Coronary artery (tissue), 2 donors: ENCODE measurements at regions not wholly inside any gene's neighbourhood (a gene's known extent, or its start where the extent isn't known, plus 50 kb on each side); places are given as distances from the start of the nearest gene placed in this dataset.
"Not testable (repeated sequence)": the region's sequence is repeated elsewhere in the genome, so short reads cannot be mapped to it uniquely, and the experiment has no call there.

Source experiments
- DNase-seq: peaks from one replicate; pipeline ENCODE4 v3.0.0-alpha.2; 2017; ENCODE audit warnings: low spot score
- H3K27ac ChIP-seq, 2 donors: fragments of 200-600 bp; sonication (generic); one replicate each; pipeline ENCODE4 v1.5.1; 2016 to 2019
- H3K4me3 ChIP-seq: fragments of 200-600 bp; sonication (generic); 2 replicates; pipeline ENCODE4 v1.5.1; 2016; ENCODE audit warnings: mild to moderate bottlenecking, moderate library complexity
- TF ChIP-seq, protein P1 (sequence below): fragments of 200-600 bp; sonication (generic); IDR thresholded peaks from one replicate; pipeline ENCODE4 v1.5.1; 2019; ENCODE audit warnings: antibody characterized with exemption

DNA sequence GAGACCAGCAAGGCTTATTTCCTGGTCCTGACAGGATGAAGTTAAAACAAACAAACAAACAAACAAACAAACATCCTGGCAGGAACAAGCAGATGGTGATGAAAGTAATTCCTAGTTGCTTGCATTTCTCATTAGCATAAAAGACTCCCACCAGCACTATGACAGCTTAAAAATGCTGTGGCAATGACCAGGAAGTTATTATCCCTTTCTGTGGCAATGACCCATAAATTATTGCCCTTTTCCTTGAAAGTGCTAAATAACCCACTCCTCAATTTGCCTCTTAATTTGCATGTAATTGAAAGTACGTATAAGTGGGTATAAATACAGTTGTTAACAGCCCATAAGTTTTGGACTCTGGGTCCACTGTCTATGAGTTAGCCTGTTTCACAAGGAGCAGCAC is 727.6 kb upstream of the NEGR1 start:
- no peak for DNase-seq
- Histone ChIP-seq H3K4me3 (no peak overlapping the region), H3K27ac (no peak overlapping the region)
- TF ChIP-seq, protein P1, sequence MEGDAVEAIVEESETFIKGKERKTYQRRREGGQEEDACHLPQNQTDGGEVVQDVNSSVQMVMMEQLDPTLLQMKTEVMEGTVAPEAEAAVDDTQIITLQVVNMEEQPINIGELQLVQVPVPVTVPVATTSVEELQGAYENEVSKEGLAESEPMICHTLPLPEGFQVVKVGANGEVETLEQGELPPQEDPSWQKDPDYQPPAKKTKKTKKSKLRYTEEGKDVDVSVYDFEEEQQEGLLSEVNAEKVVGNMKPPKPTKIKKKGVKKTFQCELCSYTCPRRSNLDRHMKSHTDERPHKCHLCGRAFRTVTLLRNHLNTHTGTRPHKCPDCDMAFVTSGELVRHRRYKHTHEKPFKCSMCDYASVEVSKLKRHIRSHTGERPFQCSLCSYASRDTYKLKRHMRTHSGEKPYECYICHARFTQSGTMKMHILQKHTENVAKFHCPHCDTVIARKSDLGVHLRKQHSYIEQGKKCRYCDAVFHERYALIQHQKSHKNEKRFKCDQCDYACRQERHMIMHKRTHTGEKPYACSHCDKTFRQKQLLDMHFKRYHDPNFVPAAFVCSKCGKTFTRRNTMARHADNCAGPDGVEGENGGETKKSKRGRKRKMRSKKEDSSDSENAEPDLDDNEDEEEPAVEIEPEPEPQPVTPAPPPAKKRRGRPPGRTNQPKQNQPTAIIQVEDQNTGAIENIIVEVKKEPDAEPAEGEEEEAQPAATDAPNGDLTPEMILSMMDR, result no peak

DNA sequence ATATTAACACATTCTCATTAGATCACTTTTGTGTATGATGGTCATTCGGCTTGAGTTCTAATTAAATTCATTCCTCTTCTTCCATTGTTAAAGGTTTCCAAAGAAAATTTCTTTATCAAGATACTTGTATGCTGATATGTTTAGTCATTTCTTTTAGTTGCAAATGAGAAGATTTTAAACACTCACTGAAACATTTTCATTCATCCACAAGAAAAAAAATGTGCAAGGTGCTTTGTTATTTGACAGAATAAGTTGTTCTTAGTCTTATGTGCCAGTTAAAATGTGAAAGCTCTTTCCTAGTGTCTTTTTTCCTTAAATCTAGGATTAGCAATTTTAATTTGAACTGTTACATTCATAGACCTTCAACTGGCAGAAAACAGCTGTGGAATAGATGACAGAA is 727.0 kb upstream of the NEGR1 start:
- TF ChIP-seq, protein P1, result no peak
- no peak overlapping the region for H3K4me3 ChIP-seq
- DNase-seq, result no peak
- H3K27ac ChIP-seq, result no peak overlapping the region

DNA sequence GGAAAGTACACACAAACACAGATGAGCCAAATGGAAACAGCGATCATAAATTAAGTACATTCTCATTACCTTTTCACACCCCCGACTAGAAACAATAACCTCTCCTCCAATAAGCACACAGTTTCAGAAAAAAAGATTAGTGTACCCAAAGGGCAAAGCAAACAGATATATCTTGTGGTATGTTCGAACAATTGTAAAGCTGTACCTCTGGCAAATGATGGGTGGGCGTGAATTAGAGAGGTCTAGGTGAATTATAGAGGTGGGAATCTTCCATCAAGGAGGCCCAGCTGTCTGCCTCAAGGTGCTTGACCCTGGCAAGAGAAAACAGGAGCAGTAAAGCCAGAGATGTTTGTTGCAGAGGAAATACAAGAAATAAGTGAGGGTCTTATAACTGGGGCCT is 715.3 kb upstream of the NEGR1 start:
- TF ChIP-seq, protein P1, result no peak
- no peak overlapping the region for H3K27ac ChIP-seq
- no peak overlapping the region for H3K4me3 ChIP-seq
- no peak for DNase-seq

DNA sequence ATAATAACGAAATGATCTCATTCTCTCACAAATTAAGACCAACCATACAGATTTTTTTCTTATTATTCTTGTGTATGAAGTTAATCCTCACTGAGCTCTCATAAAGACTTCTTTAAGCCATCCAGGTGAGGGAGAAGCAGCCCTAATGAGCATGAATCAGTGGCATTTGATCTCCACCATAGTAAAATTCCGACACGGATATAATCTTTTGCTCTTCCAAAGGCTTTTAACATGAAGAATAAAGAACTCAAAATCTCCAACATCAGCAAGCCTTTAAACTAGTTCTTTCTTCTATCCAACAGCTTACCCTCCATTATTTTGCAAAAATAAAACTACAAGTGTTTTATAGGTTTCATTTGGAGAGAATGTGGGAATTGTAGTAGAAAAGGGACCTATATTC is 714.7 kb upstream of the NEGR1 start:
- DNase-seq, result no peak
- TF ChIP-seq, protein P1, result no peak
- Histone ChIP-seq H3K4me3 (no peak overlapping the region), H3K27ac (no peak overlapping the region)

DNA sequence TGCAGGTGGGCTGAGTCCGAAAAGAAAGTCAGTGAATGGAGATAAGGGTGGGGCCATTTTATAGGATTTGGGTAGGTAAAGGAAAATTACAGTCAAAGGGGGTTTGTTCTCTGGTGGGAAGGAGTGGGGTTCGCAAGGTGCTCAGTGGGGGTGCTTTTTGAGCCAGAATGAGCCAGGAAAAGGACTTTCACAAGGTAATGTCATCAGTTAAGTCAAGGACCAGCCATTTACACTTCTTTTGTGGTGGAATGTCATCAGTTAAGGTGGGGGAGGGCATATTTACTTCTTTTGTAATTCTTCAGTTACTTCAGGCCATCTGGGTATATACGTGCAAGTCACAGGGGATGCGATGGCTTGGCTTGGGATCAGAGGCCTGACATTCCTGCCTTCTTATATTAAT is 705.5 kb upstream of the NEGR1 start:
- not testable (repeated sequence) for DNase-seq, H3K27ac ChIP-seq, H3K4me3 ChIP-seq

DNA sequence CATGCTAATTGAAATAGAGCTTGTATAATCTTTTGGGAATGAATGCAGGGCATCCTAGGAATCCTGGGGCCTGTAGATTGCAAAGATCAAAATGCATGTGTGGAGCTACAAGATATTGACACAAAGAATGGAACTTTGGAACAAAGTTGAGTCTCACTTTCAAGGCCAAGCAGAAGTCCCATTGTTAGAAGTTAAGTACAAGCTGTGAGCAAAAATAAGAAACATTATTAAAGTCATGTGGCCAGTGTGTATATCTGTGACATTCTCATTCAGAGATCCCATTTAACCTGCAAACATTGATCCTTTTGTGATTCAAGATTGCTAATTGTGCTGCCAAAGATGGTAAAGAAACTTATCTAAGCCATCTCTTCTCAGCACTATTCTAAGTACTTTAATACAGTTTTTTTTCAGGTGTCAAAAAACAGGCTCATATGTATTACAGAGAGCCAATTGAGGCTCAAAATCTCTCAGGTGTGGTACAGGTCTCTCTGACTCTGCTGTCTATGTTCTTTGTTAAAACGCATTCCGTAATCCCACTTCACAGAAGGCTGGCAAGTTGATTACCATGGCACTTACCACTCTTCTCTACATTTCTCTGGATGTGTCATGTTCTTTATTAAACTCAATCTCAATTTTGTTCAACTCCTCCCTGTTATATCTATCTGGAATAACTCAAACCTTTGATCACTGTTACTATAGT is 704.4 kb upstream of the NEGR1 start:
- H3K27ac ChIP-seq, result no peak overlapping the region
- DNase-seq, result no peak
- TF ChIP-seq, protein P1, result no peak
- H3K4me3 ChIP-seq, result no peak overlapping the region

DNA sequence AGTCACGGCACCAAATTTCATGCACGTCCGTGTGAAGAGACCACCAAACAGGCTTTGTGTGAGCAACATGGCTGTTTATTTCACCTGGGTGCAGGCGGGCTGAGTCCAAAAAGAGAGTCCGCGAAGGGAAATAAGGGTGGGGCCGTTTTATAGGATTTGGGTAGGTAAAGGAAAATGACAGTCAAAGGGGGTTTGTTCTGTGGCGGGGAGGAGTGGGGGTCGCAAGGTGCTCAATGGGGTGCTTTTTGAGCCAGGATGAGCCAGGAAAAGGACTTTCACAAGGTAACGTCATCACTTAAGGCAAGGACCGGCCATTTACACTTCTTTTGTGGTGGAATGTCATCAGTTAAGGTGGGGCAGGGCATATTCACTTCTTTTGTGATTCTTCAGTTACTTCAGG is 702.7 kb upstream of the NEGR1 start:
- not testable (repeated sequence) for DNase-seq, H3K27ac ChIP-seq, H3K4me3 ChIP-seq

DNA sequence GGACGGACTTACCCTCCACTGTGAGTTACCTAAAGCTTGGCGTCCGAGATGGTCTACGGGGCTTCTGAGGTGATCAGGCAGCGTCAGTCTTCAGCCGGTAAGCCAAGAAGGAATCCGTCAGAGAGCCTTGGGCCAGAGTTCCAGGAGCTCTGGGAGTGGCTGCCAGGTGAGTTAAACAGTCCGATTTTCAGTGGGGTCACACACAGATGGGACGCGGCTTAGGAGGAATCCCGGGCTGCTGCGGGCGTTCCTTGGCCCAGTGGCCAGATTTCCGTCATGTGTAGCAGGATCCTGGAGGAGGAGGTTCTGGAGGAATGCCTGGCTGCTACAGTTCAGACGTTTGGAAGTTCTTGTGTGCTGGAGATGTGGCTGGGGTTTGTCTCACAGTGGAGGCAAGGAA is 700.7 kb upstream of the NEGR1 start:
- H3K4me3 ChIP-seq, H3K27ac ChIP-seq, DNase-seq: not testable (repeated sequence)

DNA sequence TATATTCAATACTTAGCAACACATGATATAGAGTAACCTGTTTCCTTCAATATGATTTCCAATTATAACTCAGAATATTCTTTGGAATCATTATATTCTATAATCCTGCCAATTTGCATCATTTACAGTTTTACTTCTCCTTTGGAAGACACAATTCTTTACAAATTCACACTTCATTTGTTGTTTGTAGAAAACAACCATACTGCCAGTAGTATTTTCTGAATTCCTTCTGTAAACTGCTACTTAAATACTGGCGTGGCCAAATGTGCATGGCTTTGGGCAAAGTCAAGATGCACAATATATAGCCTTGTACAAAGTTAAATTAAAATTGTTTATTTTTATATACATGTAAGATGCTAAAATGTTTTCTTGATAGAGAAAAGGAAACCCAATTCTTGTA is 687.1 kb upstream of the NEGR1 start:
- no peak for DNase-seq
- TF ChIP-seq, protein P1, result no peak
- H3K27ac ChIP-seq, result no peak overlapping the region
- no peak overlapping the region for H3K4me3 ChIP-seq
